Activated naive CD8-positive, alpha-beta T cell treated with anti-CD3 and anti-CD28 coated beads for 36 hours (primary cell): ENCODE measurements at regions not wholly inside any gene's neighbourhood (a gene's known extent, or its start where the extent isn't known, plus 50 kb on each side); places are given as distances from the start of the nearest gene placed in this dataset.
"Not testable (repeated sequence)": the region's sequence is repeated elsewhere in the genome, so short reads cannot be mapped to it uniquely, and the experiment has no call there.

Experiments used
- DNase-seq: peaks from one replicate; pipeline ENCODE4 v3.0.0; 2021
- H3K27ac Mint-ChIP-seq: one replicate; pipeline ENCODE4 v1.8.0; 2022; ENCODE audit warnings: mild to moderate bottlenecking, moderate library complexity, mixed read lengths
- H3K27me3 Mint-ChIP-seq: one replicate; pipeline ENCODE4 v1.8.0; 2022; ENCODE audit warnings: mild to moderate bottlenecking, mixed read lengths
- H3K36me3 Mint-ChIP-seq: one replicate; pipeline ENCODE4 v1.8.0; 2021; ENCODE audit warnings: mild to moderate bottlenecking, mixed read lengths
- H3K4me1 Mint-ChIP-seq: one replicate; pipeline ENCODE4 v1.8.0; 2021; ENCODE audit warnings: mixed read lengths
- H3K4me3 Mint-ChIP-seq: one replicate; pipeline ENCODE4 v1.8.0; 2022; ENCODE audit warnings: mild to moderate bottlenecking, moderate library complexity, mixed read lengths
- H3K9me3 Mint-ChIP-seq: one replicate; pipeline ENCODE4 v1.8.0; 2022; ENCODE audit warnings: mixed read lengths

GRCh38 chr5:101253096-101253495 is 350.0 kb upstream of the ST8SIA4 start:
- H3K9me3 Mint-ChIP-seq: peaks cover under 1% of the 10 kb centered on the region
- H3K4me1 Mint-ChIP-seq: no peaks in the 10 kb centered on the region
- no peaks in the 10 kb centered on the region for H3K27me3 Mint-ChIP-seq
- H3K27ac Mint-ChIP-seq: no peak overlapping the region
- no peak for DNase-seq
- H3K4me3 Mint-ChIP-seq: no peak overlapping the region
- H3K36me3 Mint-ChIP-seq: no peaks in the 10 kb centered on the region

GRCh38 chr5:101244621-101245020 is 341.5 kb upstream of the ST8SIA4 start:
- Mint-ChIP-seq H3K9me3 (peaks cover 10% of the 10 kb centered on the region), H3K27me3 (peaks cover 4% of the 10 kb centered on the region), H3K4me1 (no peaks in the 10 kb centered on the region), H3K36me3 (no peaks in the 10 kb centered on the region), H3K4me3 (no peak overlapping the region), H3K27ac (no peak overlapping the region)
- DNase-seq: no peak

DNA sequence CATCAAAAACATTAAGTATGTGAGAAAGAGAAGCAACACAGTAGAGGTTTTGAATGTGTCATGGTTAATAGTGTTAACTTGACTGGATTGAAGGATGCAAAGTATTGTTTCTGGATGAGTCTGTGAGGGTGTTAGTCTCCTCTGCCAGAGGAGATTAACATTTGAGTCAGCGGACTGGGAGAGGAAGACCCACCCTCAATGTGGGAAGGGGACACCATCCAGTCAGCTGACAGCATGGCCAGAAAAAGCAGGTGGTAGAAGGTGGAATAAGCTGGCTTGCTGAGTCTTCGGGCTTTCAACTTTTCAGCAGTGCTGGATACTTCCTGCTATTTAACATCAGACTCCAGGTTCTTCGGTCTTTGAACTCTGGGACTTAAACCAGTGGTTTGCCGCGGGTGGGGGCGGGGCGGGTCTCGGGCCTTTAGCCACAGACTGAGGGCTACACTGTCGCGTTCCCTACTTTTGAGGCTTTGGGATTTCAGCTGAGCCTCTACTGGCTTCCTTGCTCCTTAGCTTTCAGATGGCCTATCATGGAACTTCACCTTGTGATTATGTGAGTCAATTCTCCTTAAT is 309.9 kb upstream of the ST8SIA4 start:
- Mint-ChIP-seq H3K9me3 (no peaks in the 10 kb centered on the region), H3K27ac (no peak overlapping the region), H3K4me3 (no peak overlapping the region)

DNA sequence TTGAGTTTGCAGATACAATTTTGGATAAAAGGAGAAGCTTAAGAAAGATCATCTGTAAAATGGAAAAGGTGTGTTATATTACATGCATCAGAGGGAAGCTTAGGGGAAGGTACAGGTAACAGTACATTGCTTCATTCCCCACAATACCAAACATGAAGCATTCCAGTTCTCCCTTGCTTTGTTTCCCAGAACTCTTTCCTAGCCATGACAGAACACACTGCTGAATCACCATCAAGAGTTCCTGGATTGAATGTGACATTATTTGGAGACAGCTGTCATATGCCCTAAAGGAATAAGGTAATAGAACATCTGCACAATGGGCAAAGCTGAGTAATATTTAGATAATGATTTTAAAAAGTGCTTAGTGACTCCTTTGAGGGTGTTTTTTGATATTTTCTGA is 303.5 kb upstream of the ST8SIA4 start:
- no peaks in the 10 kb centered on the region for H3K4me1 Mint-ChIP-seq
- DNase-seq: no peak
- H3K27me3 Mint-ChIP-seq: no peaks in the 10 kb centered on the region
- H3K4me3 Mint-ChIP-seq: no peak overlapping the region
- no peaks in the 10 kb centered on the region for H3K9me3 Mint-ChIP-seq
- no peak overlapping the region for H3K27ac Mint-ChIP-seq
- H3K36me3 Mint-ChIP-seq: no peaks in the 10 kb centered on the region

More for the DNA sequence above, 309.9 kb upstream of the ST8SIA4 start:
- no peaks in the 10 kb centered on the region for H3K27me3 Mint-ChIP-seq
- no peaks in the 10 kb centered on the region for H3K36me3 Mint-ChIP-seq
- DNase-seq: no peak
- H3K4me1 Mint-ChIP-seq: no peaks in the 10 kb centered on the region

DNA sequence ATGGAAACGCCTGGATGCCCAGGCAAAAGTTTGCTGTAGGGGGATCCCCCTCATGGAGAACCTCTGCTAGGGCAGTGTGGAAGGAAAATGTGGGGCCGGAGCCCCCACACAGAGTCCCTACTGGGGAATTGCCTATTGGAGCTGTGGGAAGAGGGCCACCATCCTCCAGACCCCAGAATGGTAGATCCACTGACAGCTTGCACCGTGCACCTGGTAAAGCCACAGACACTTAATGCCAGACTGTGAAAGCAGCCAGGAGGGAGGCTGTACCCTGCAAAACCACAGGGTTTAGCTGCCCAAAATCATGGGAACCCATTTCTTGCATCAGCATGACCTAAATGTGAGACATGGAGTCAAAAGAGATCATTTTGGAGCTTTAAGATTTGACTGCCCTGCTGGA is 302.0 kb upstream of the ST8SIA4 start:
- not testable (repeated sequence) for H3K9me3 Mint-ChIP-seq, H3K4me3 Mint-ChIP-seq, DNase-seq, H3K27me3 Mint-ChIP-seq, H3K27ac Mint-ChIP-seq, H3K4me1 Mint-ChIP-seq, H3K36me3 Mint-ChIP-seq

- H3K9me3 Mint-ChIP-seq, H3K36me3 Mint-ChIP-seq, H3K27me3 Mint-ChIP-seq, H3K4me3 Mint-ChIP-seq, H3K27ac Mint-ChIP-seq, DNase-seq, H3K4me1 Mint-ChIP-seq: not testable (repeated sequence)
These were observed 277.3 kb upstream of the ST8SIA4 start for GRCh38 chr5:101180365-101180764.

DNA sequence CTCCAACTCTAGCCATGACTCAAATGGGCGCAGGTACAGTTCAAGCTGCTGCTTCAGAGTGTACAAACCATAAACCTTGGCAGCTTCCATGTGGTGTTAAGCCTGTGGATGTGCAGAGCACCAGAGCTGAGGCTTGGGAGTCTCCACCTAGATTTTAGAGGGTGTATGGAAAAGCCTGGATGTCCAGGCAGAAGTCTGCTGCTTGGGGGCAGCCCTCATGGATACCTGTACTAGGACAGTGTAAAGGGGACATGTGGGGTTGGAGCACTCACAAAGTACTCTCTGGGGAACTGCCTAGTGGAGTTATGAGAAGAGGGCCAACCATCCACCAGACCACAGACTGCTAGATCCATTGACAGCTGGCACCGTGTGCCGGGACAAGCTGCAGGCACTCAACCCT is 273.5 kb upstream of the ST8SIA4 start:
- H3K36me3 Mint-ChIP-seq: no peaks in the 10 kb centered on the region
- no peak overlapping the region for H3K4me3 Mint-ChIP-seq
- no peak for DNase-seq
- H3K4me1 Mint-ChIP-seq: no peaks in the 10 kb centered on the region
- no peaks in the 10 kb centered on the region for H3K9me3 Mint-ChIP-seq
- H3K27me3 Mint-ChIP-seq: no peaks in the 10 kb centered on the region
- H3K27ac Mint-ChIP-seq: no peak overlapping the region

GRCh38 chr5:101174981-101175380 is 271.9 kb upstream of the ST8SIA4 start:
- no peaks in the 10 kb centered on the region for H3K9me3 Mint-ChIP-seq
- no peaks in the 10 kb centered on the region for H3K27me3 Mint-ChIP-seq
- H3K4me3 Mint-ChIP-seq: no peak overlapping the region
- H3K27ac Mint-ChIP-seq: no peak overlapping the region
- no peaks in the 10 kb centered on the region for H3K36me3 Mint-ChIP-seq
- no peaks in the 10 kb centered on the region for H3K4me1 Mint-ChIP-seq
- no peak for DNase-seq

DNA sequence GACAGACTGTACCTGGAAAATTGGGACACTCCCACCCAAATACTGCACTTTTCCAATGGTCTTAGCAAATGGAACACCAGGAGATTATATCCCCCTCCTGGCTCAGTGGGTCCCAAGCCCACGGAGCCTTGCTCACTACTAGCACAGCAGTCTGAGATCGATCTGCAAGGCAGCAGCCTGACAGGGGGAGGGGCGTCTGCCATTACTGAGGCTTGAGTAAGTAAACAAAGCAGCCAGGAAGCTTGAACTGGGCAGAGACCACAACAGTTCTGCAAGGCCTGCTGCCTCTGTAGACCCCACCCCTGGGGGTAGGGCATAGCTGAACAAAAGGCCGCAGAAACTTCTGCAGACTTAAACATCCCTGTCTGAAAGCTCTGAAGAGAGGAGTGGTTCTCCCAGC is 260.0 kb upstream of the ST8SIA4 start:
- no peak overlapping the region for H3K27ac Mint-ChIP-seq
- DNase-seq: no peak
- H3K27me3 Mint-ChIP-seq: peaks cover 10% of the 10 kb centered on the region
- no peaks in the 10 kb centered on the region for H3K4me1 Mint-ChIP-seq
- H3K4me3 Mint-ChIP-seq: no peak overlapping the region
- H3K36me3 Mint-ChIP-seq: no peaks in the 10 kb centered on the region
- no peaks in the 10 kb centered on the region for H3K9me3 Mint-ChIP-seq

DNA sequence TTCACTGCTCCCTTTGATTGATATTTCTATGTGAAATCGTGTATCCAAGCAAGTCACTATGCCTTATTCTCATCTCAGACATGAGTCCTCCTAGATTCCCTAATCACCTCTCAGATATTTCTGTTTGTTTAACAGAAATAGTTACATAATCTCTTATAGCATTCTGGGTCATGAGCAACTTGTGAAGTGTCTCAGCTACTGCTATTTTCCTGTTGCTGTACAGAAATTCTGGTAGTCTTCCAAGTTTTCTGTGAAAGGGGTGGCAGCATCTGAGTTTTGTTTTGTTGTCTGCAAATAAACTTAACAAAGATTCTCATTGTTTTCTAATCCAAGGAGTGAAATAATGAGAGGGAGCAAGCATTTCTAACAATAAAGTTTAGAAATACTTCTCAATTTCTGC is 256.9 kb upstream of the ST8SIA4 start:
- peaks cover 1% of the 10 kb centered on the region for H3K9me3 Mint-ChIP-seq
- no peak overlapping the region for H3K27ac Mint-ChIP-seq
- H3K27me3 Mint-ChIP-seq: peaks cover 6% of the 10 kb centered on the region
- DNase-seq: no peak
- H3K4me3 Mint-ChIP-seq: no peak overlapping the region
- no peaks in the 10 kb centered on the region for H3K36me3 Mint-ChIP-seq
- no peaks in the 10 kb centered on the region for H3K4me1 Mint-ChIP-seq

GRCh38 chr5:101159006-101159405 is 255.9 kb upstream of the ST8SIA4 start:
- H3K9me3 Mint-ChIP-seq: peaks cover 1% of the 10 kb centered on the region
- H3K27ac Mint-ChIP-seq: no peak overlapping the region
- peaks cover under 1% of the 10 kb centered on the region for H3K27me3 Mint-ChIP-seq
- H3K4me3 Mint-ChIP-seq: no peak overlapping the region
- H3K4me1 Mint-ChIP-seq: no peaks in the 10 kb centered on the region
- H3K36me3 Mint-ChIP-seq: no peaks in the 10 kb centered on the region
- DNase-seq: no peak

DNA sequence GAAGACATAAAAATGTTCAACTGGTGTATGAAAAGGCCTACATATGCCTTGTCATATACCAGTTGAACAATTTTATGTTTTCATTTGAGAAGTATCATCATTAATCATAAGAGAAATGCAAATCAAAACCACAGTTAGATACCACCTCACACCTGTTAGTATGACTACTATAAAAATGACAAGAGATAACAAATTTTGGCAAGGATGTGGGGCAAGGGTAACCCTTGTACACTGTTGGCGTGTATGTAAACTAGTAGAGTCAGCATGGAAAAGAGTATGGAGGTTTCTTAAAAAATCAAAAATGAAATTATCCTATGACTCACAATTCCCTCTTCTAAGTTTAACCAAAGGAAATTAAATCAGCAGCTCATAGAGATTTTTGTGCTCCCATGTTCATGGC is 250.4 kb upstream of the ST8SIA4 start:
- Mint-ChIP-seq H3K36me3 (no peaks in the 10 kb centered on the region), H3K4me1 (no peaks in the 10 kb centered on the region), H3K4me3 (no peak overlapping the region), H3K9me3 (peaks cover 1% of the 10 kb centered on the region), H3K27ac (no peak overlapping the region), H3K27me3 (no peaks in the 10 kb centered on the region)
- DNase-seq: no peak

GRCh38 chr5:101143526-101143925 is 240.4 kb upstream of the ST8SIA4 start:
- no peak for DNase-seq
- Mint-ChIP-seq H3K9me3 (peaks cover 4% of the 10 kb centered on the region), H3K27ac (no peak overlapping the region), H3K36me3 (no peaks in the 10 kb centered on the region), H3K27me3 (no peaks in the 10 kb centered on the region), H3K4me3 (no peak overlapping the region), H3K4me1 (no peaks in the 10 kb centered on the region)

- no peak for DNase-seq
- H3K27ac Mint-ChIP-seq: no peak overlapping the region
- H3K4me3 Mint-ChIP-seq: no peak overlapping the region
- peaks cover 4% of the 10 kb centered on the region for H3K9me3 Mint-ChIP-seq
- H3K4me1 Mint-ChIP-seq: no peaks in the 10 kb centered on the region
- no peaks in the 10 kb centered on the region for H3K36me3 Mint-ChIP-seq
- H3K27me3 Mint-ChIP-seq: no peaks in the 10 kb centered on the region
These were observed 239.0 kb upstream of the ST8SIA4 start for GRCh38 chr5:101142102-101142501.

GRCh38 chr5:101136454-101136853 is 233.4 kb upstream of the ST8SIA4 start:
- Mint-ChIP-seq H3K4me3 (no peak overlapping the region), H3K27me3 (no peaks in the 10 kb centered on the region), H3K36me3 (no peaks in the 10 kb centered on the region), H3K9me3 (peaks cover 2% of the 10 kb centered on the region), H3K27ac (no peak overlapping the region), H3K4me1 (no peaks in the 10 kb centered on the region)
- no peak for DNase-seq

- H3K36me3 Mint-ChIP-seq: no peaks in the 10 kb centered on the region
- H3K4me3 Mint-ChIP-seq: no peak overlapping the region
- no peak for DNase-seq
- H3K27ac Mint-ChIP-seq: no peak overlapping the region
- H3K9me3 Mint-ChIP-seq: no peaks in the 10 kb centered on the region
- H3K4me1 Mint-ChIP-seq: no peaks in the 10 kb centered on the region
- peaks cover 3% of the 10 kb centered on the region for H3K27me3 Mint-ChIP-seq
These were observed 220.3 kb upstream of the ST8SIA4 start for GRCh38 chr5:101123363-101123762.

GRCh38 chr5:101112645-101113044 is 209.6 kb upstream of the ST8SIA4 start:
- Mint-ChIP-seq H3K27me3 (no peaks in the 10 kb centered on the region), H3K9me3 (no peaks in the 10 kb centered on the region), H3K27ac (no peak overlapping the region), H3K36me3 (no peaks in the 10 kb centered on the region), H3K4me3 (no peak overlapping the region), H3K4me1 (no peaks in the 10 kb centered on the region)
- no peak for DNase-seq
